ENCODE measurements at regions not wholly inside any gene's neighbourhood (a gene's known extent, or its start where the extent isn't known, plus 50 kb on each side); places are given as distances from the start of the nearest gene placed in this dataset.

DNA sequence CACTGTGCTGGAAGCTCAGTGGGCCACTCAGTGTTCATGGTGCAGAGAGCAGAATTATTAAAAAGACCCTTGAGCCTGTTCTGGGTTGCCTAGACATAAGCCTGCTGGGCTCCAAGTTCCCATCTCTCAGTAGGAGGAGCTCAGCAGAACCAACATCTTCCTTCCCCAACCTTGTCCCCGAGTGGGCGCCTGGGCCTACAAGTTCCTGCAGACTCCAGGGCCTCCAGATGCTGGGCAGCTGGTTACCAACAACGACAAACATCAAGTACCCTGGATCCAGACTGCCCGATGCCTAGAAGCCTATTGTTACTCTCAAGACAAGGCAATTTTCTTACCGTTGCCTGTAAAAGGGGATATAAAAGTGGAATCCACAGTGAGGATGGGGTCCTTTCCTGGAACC, 214.2 kb downstream of the HAUS1 start:
- Histone ChIP-seq H3K4ac (replicated peaks; ENCODE audit: insufficient read length, low read depth, low read length) (no peak overlapping the region), H3K4me2 (ENCODE audit: insufficient read depth in 1 of 2, low read depth in 2 of 2, low read length in 2 of 2) (no peak overlapping the region), H3K56ac (replicated peaks; ENCODE audit: insufficient read length, low read depth, low read length) (no peak overlapping the region), H4K91ac (replicated peaks; ENCODE audit: insufficient read length, low read length) (no peak overlapping the region), H4K20me1 (replicated peaks in 1 of 2; ENCODE audit: control insufficient read depth in 1 of 2, insufficient read depth in 2 of 2, low read length in 2 of 2) (no peaks in the 10 kb centered on the region), H3K27ac (ENCODE audit: low read depth, low read length) (no peak overlapping the region), H2BK15ac (ENCODE audit: low read length) (no peak overlapping the region), H3K9me3 (ENCODE audit: insufficient read depth in 2 of 2, low read depth in 1 of 2, low read length in 1 of 2) (no peaks in the 10 kb centered on the region), H3K23me2 (ENCODE audit: low read depth, low read length) (no peaks in the 10 kb centered on the region), H3K23ac (ENCODE audit: insufficient read length) (no peak overlapping the region), H4K5ac (ENCODE audit: insufficient read length, low read depth, low read length) (no peak overlapping the region), H2BK5ac (ENCODE audit: low read depth, low read length) (no peak overlapping the region), H3K27me3 (replicated peaks in 1 of 4; ENCODE audit: control insufficient read depth in 3 of 4, extremely low read depth in 1 of 4, insufficient read depth in 3 of 4, low read length in 3 of 4) (no peaks in the 10 kb centered on the region), H2AK5ac (ENCODE audit: low read depth, low read length) (no peak overlapping the region), H3K18ac (ENCODE audit: extremely low read depth, low read length) (no peak overlapping the region), H3K79me2 (ENCODE audit: control insufficient read depth in 1 of 2, insufficient read depth in 2 of 2, low read length in 2 of 2) (no peaks in the 10 kb centered on the region), H2BK120ac (replicated peaks; ENCODE audit: low read depth, low read length) (no peak overlapping the region), H3K79me1 (ENCODE audit: low read depth, low read length) (no peaks in the 10 kb centered on the region), H2AFZ (ENCODE audit: low read length) (no peak overlapping the region), H3K9ac (replicated peaks in 1 of 4; ENCODE audit: extremely low read depth in 1 of 4, low read depth in 3 of 4, low read length in 3 of 4) (no peak overlapping the region), H3K4me3 (ENCODE audit: extremely low read depth in 1 of 4, insufficient read depth in 2 of 4, low read depth in 3 of 4, low read length in 4 of 4) (no peak overlapping the region), H3K14ac (ENCODE audit: insufficient read length) (no peak overlapping the region), H2BK12ac (ENCODE audit: low read depth, low read length) (no peak overlapping the region), H3K4me1 (replicated peaks in 1 of 4; ENCODE audit: control insufficient read depth in 3 of 4, insufficient read depth in 4 of 4, low read length in 3 of 4) (peaks cover 6 to 16% (median 14%) of the 10 kb centered on the region in 4 experiments), H2BK20ac (ENCODE audit: low read length) (no peak overlapping the region), H3K36me3 (ENCODE audit: control insufficient read depth in 2 of 4, insufficient read depth in 4 of 4, low read length in 3 of 4) (no peaks in the 10 kb centered on the region), H4K8ac (ENCODE audit: extremely low read depth, insufficient read depth, low read length) (no peak overlapping the region)
- 84% methylated on average over 5 of the region's 5 CpGs; no CpG with 5 or more reads in 1 of the 2 experiments for WGBS, 2 experiments (ENCODE audit: extremely low coverage in 1 of 2, insufficient coverage in 1 of 2, insufficient read length in 1 of 2, insufficient replicate concordance in 2 of 2, low coverage in 1 of 2, low lambda C conversion rate in 2 of 2, missing lambda C conversion rate in 1 of 2)
- DNase-seq (ENCODE audit: low read depth in 1 of 2, low spot score in 2 of 2): no peak
- ChIA-PET POLR2A (ENCODE audit: partially characterized antibody) (no interaction called here), CTCF (ENCODE audit: partially characterized antibody) (interaction anchor here (0.7 to 1.3 kb wide), 3 partner anchors 37 to 148 kb away, joined by 3 to 8 read pairs (median 4); no protein-coding TSS in a partner anchor)
- no peak for FAIRE-seq
- TF ChIP-seq RNF2 (IDR thresholded peaks at IDR 0.05; ENCODE audit: borderline replicate concordance, low read depth, low read length, missing control alignments, poor library complexity, severe bottlenecking) (no peak), EP300 (IDR thresholded peaks at IDR 0.05; ENCODE audit: borderline replicate concordance in 1 of 2, low read depth in 2 of 2, low read length in 2 of 2) (no peak), CBX5 (IDR thresholded peaks at IDR 0.05; ENCODE audit: low read depth, low read length) (no peak), RAD21 (IDR thresholded peaks at IDR 0.05 in 1 of 2, conservative IDR thresholded peaks at IDR 0.05 in 1 of 2; ENCODE audit: low read depth in 2 of 2, low read length in 2 of 2) (no peak)

Measured in H1 (cell line).